ENCODE measurements at regions not wholly inside any gene's neighbourhood (a gene's known extent, or its start where the extent isn't known, plus 50 kb on each side); places are given as distances from the start of the nearest gene placed in this dataset.

DNA sequence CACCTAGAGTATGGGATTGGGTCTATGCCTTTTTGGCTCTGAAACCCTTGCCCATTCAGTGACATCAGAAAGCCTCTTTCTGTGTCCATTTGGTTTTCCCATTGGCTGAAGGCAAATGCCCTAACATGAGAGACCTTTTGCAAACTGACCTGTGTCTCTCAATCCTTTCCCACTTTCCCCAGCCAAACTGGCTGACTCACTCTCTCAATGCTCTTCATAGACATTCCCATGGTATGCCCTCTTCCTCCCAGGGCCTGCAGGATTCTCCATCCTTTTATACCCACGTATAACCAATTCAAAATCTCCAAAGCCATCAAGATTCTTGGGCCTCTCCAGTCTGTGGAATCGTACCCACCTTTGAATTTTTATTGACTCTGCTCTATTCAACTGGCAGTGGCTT, 563.3 kb downstream of the GATA3 start:
- Histone ChIP-seq H4K20me1 (ENCODE audit: insufficient read depth) (no peaks in the 10 kb centered on the region), H3K79me2 (ENCODE audit: low read depth) (no peaks in the 10 kb centered on the region), H3K27ac (no peak overlapping the region), H3K36me3 (ENCODE audit: low read depth) (no peaks in the 10 kb centered on the region), H3K4me1 (replicated peaks; ENCODE audit: insufficient read depth) (peaks cover 36% of the 10 kb centered on the region), H2AFZ (no peak overlapping the region), H3K9me2 (ENCODE audit: insufficient read depth) (no peaks in the 10 kb centered on the region), H3F3A (ENCODE audit: insufficient read depth, low read depth) (peaks cover 12% of the 10 kb centered on the region; the same call in 1 of the 2 replicates), H3K27me3 (ENCODE audit: insufficient read depth, low read depth) (no peaks in the 10 kb centered on the region), H3K4me2 (no peak overlapping the region), H3K9me3 (ENCODE audit: insufficient read depth, low read depth) (no peaks in the 10 kb centered on the region; the same call in 1 of the 2 replicates), H3K4me3 (no peak overlapping the region)
- no TSS peak for BruUV-seq (replicated peaks)
- DNase-seq, result no peak
- intact Hi-C loops (cut with micrococcal nuclease; ENCODE audit: unreplicated experiment), result loop anchor here (5.0 kb wide), 1 partner anchor 565 kb away; the partner anchor contains the start of gene GATA3
- POLR2A ChIA-PET (ENCODE audit: unreplicated experiment), result no interaction called here
- CTCF ChIA-PET, result no interaction called here
- TF ChIP-seq EZH2 (IDR thresholded peaks at IDR 0.05; ENCODE audit: low read depth) (no peak), CTCF (conservative IDR thresholded peaks at IDR 0.05) (no peak)

- Histone ChIP-seq H4K20me1 (ENCODE audit: insufficient read depth) (no peaks in the 10 kb centered on the region), H3K27ac (peak overlapping the region; percentile 26), H3K36me3 (ENCODE audit: low read depth) (no peaks in the 10 kb centered on the region), H3K9me3 (ENCODE audit: insufficient read depth, low read depth) (no peaks in the 10 kb centered on the region; the same call in 1 of the 2 replicates), H2AFZ (no peak overlapping the region), H3K9me2 (ENCODE audit: insufficient read depth) (no peaks in the 10 kb centered on the region), H3K4me2 (no peak overlapping the region), H3K79me2 (ENCODE audit: low read depth) (no peaks in the 10 kb centered on the region), H3F3A (ENCODE audit: insufficient read depth, low read depth) (peaks cover 12% of the 10 kb centered on the region; the same call in 1 of the 2 replicates), H3K4me3 (no peak overlapping the region), H3K4me1 (replicated peaks; ENCODE audit: insufficient read depth) (peaks cover 36% of the 10 kb centered on the region), H3K27me3 (ENCODE audit: insufficient read depth, low read depth) (no peaks in the 10 kb centered on the region)
- DNase-seq, result peak in 1 of 2 experiments; percentile 74
- ChIA-PET CTCF (no interaction called here), POLR2A (ENCODE audit: unreplicated experiment) (no interaction called here)
- no TSS peak for BruUV-seq (replicated peaks)
- intact Hi-C loops (cut with micrococcal nuclease; ENCODE audit: unreplicated experiment), result loop anchor here (5.0 kb wide), 1 partner anchor 567 kb away; the partner anchor contains the start of gene GATA3
- no peak for TF ChIP-seq EZH2 (IDR thresholded peaks at IDR 0.05; ENCODE audit: low read depth)
- no peak for TF ChIP-seq CTCF (conservative IDR thresholded peaks at IDR 0.05)
These were observed 564.3 kb downstream of the GATA3 start for GRCh38 chr10:8618834-8619233.

GRCh38 chr10:8628351-8628750, 573.9 kb downstream of the GATA3 start:
- POLR2A ChIA-PET (ENCODE audit: unreplicated experiment), result interaction anchor here (0.5 to 0.6 kb wide), 2 partner anchors 434 to 583 kb away, joined by 3 to 4 read pairs; no protein-coding TSS in a partner anchor
- no peaks in the 10 kb centered on the region for H3K27me3 ChIP-seq (ENCODE audit: insufficient read depth, low read depth)
- peak overlapping the region; percentile 88 for H3K27ac ChIP-seq
- no peaks in the 10 kb centered on the region for H3K9me2 ChIP-seq (ENCODE audit: insufficient read depth)
- intact Hi-C loops (cut with micrococcal nuclease; ENCODE audit: unreplicated experiment), result loop anchor here (1.0 to 5.0 kb wide), 10 partner anchors 42 to 756 kb away; no protein-coding TSS in a partner anchor
- DNase-seq, result peak; percentile 88 to 97
- H3K9me3 ChIP-seq (ENCODE audit: insufficient read depth, low read depth), result no peaks in the 10 kb centered on the region
- CTCF ChIA-PET, result interaction anchor here (0.6 kb wide), 1 partner anchor 239 kb away, joined by 3 read pairs; no protein-coding TSS in a partner anchor
- H3F3A ChIP-seq (ENCODE audit: insufficient read depth, low read depth), result peaks cover 23% of the 10 kb centered on the region
- TF ChIP-seq CTCF (conservative IDR thresholded peaks at IDR 0.05) (no peak), EZH2 (IDR thresholded peaks at IDR 0.05; ENCODE audit: low read depth) (no peak)
- peak overlapping the region; percentile 52; the same call in 1 of the 2 replicates for H3K4me2 ChIP-seq
- no peaks in the 10 kb centered on the region for H3K36me3 ChIP-seq (ENCODE audit: low read depth)
- no peaks in the 10 kb centered on the region for H4K20me1 ChIP-seq (ENCODE audit: insufficient read depth)
- peaks cover 25% of the 10 kb centered on the region for H3K4me1 ChIP-seq (replicated peaks; ENCODE audit: insufficient read depth)
- no peak overlapping the region for H3K4me3 ChIP-seq
- H3K79me2 ChIP-seq (ENCODE audit: low read depth), result no peaks in the 10 kb centered on the region
- no peak overlapping the region for H2AFZ ChIP-seq
- BruUV-seq (replicated peaks), result no TSS peak
